HG03575 (cell line): ENCODE measurements at regions not wholly inside any gene's neighbourhood (a gene's known extent, or its start where the extent isn't known, plus 50 kb on each side); places are given as distances from the start of the nearest gene placed in this dataset.

Experiments used
- ATAC-seq: cut with Tn5 transposase; IDR thresholded peaks from one replicate; pipeline ENCODE4 v1.9.1; 2021; ENCODE audit not compliant: unreplicated experiment, insufficient number of reproducible peaks, low FRiP score; ENCODE audit errors: extremely low read depth

DNA sequence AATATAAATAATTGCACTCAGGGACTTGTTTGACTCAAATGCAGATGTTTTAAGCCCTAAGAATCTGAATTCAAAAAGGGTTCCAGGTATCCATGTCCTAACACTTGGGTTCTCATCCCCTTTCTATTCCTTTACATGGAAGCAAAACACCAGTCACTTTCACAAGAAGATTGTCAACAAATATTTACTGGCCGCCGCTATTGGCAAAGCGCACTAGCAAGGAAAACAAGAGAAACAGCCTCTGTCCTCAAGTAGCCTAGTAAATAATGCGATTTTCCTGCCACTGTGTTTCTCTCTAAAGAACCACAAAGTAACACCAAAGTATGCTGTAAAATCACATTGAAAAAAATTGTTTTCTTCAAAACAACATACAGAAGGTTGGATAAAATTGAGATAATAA is 66.7 kb upstream of the EZH2 start:
- no peak for ATAC-seq

DNA sequence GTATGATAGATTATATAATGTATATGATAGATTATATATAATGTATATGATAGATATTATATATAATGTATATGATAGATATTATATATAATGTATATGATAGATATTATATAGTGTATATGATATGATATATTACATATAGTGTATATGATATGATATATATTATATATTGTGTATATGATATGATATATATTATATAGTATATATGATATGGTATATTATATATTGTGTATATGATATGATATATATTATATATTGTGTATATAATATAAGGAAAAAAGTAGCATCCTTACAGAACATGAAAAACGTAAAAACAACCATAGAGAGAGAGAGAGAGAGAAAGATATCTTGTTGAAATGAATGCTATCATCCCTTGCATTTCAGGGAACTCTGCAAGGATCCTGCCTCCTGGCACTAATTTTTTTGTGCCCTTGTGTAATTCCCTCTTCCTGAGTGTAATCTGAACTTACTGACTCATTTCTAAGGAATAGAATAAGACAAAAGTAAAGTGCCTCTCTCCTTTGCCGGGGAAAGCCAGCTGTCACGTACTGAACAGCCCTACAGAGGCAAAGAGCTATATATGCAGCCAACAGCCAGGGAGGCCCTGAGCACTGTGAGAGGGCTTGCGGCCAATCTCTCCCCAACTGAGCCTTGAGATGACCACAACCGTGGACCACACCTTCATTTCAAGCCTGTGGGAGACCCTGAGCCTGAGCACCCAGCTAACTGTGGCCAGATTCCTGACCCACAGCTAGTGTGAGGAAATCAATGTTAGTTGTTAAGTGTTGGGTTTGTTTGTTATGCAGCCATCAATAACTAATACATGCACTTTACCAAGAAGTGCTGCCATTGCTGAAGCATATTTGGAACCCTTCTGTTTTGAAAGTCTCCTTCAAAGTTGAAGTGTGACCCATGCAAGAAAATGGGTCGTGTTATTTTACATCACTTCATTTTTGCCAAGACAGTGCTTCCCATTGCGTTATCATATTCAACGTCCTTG is 61.1 kb upstream of the EZH2 start:
- no peak for ATAC-seq

- no peak for ATAC-seq
Measured at GRCh38 chr7:148941598-148942275, 57.6 kb upstream of the EZH2 start.

DNA sequence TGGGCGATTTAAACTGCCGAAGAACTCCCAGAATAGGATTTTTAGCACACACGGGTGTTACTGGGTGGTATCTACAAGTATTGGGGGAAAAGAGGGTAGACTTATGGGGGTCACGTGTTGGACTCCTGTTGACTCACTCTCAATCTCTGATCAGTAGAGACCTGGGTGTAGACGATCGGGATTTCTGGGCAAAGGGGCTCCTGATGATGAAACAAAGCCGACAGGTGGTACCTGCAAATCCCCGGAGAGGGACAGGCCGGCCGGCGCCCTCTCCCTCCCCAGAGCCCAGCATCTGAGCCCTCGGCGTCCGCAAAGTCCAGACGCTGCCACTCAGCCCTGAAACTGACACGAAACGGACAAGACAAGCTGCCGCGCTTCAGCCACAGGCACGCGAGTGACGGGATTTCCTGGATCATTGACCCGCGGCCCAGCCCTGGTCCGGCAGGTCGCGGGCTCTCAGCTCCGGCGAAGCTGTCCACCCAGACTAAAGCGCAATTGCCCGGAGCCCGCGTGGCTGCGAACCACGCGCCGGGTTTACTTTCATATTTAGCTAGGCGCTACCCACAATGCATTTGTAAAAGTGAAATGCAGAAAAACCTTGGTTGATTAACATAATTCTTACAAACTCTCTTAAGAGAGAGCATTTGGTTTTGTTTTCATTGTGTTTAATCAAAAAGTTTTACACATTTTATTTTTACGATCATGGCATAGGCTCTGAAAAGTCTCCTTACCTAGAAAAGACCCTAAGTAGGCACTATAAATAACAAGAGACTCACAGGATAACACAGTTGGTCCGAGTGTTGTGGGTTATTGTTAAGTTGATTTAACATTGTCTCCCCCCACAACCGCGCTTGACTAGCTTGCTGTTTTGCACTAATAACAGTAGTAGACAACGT is 56.9 kb upstream of the EZH2 start:
- ATAC-seq: peak; percentile 34

DNA sequence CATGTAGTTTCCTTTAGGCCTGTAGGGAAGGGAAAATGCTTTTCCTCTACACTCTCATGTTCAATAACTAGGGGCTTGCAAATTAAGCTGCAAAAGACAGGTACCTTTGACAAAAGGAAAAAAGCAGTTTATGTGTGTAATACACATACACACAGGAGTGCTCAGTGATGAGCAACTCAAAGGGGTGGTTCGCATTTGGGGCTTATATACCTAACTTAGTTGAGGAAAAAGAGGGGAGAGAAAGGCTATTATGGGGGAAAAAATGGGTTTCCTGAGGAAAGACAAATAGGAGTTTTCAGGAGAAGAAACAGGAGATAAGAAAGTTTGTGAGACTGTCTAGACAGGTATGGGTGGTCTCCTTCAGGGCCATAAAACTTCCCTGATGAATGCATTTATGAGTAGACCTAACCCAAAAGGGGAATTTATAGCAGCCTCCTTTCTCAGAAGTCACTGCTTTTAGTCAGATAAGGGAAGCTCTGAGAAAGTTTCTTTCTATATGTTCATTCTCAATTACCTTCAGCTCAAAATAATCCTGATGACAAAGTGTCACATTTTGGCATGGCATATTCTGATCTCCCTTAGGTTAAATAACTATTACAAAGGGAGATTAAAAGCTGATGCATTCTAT is 55.2 kb upstream of the EZH2 start:
- ATAC-seq: no peak

DNA sequence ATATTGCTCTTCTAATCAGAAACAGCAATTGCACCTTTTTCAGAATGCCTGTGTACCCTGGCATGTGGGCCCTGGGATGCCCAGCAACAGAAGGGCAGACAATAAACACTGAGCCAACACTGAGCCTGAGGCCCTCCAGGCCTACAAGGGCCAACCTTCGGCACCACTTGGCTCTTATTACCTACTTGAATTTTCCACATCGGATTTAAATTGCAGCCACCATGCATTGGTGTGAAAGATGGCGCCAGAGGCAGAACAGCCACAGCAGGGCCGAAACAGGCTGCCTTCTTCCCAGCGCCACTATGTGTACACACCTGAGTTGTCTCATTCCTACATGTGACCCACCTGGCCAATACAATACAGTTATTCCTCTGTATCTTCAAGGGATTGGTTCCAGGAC is 51.4 kb upstream of the EZH2 start:
- ATAC-seq: no peak
